ENCODE measurements at regions not wholly inside any gene's neighbourhood (a gene's known extent, or its start where the extent isn't known, plus 50 kb on each side); places are given as distances from the start of the nearest gene placed in this dataset.
"Not testable (repeated sequence)": the region's sequence is repeated elsewhere in the genome, so short reads cannot be mapped to it uniquely, and the experiment has no call there.

DNA sequence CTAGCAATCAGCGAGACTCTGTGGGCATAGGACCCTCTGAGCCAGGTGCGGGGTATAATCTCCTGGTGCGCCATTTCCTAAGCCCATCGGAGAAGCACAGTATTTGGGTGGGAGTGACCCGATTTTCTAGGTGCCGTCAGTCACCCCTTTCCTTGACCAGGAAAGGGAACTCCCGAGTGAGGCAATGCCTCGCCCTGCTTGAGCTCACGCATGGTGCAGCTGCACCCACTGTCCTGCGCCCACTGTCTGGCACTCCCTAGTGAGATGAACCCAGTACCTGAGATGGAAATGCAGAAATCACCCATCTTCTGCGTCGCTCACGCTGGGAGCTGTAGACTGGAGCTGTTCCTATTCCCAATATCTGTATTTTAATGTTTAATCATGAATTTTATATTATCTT lies 408.6 kb downstream of the TDRD3 start:
- TF ChIP-seq, protein P1, sequence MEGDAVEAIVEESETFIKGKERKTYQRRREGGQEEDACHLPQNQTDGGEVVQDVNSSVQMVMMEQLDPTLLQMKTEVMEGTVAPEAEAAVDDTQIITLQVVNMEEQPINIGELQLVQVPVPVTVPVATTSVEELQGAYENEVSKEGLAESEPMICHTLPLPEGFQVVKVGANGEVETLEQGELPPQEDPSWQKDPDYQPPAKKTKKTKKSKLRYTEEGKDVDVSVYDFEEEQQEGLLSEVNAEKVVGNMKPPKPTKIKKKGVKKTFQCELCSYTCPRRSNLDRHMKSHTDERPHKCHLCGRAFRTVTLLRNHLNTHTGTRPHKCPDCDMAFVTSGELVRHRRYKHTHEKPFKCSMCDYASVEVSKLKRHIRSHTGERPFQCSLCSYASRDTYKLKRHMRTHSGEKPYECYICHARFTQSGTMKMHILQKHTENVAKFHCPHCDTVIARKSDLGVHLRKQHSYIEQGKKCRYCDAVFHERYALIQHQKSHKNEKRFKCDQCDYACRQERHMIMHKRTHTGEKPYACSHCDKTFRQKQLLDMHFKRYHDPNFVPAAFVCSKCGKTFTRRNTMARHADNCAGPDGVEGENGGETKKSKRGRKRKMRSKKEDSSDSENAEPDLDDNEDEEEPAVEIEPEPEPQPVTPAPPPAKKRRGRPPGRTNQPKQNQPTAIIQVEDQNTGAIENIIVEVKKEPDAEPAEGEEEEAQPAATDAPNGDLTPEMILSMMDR (IDR thresholded peaks at IDR 0.05), result not testable (repeated sequence)
- TF ChIP-seq POLR2A (IDR thresholded peaks at IDR 0.05), result not testable (repeated sequence)

Measured in Peyer's patch (tissue), 4 donors.